ENCODE measurements at regions not wholly inside any gene's neighbourhood (a gene's known extent, or its start where the extent isn't known, plus 50 kb on each side); places are given as distances from the start of the nearest gene placed in this dataset.

DNA sequence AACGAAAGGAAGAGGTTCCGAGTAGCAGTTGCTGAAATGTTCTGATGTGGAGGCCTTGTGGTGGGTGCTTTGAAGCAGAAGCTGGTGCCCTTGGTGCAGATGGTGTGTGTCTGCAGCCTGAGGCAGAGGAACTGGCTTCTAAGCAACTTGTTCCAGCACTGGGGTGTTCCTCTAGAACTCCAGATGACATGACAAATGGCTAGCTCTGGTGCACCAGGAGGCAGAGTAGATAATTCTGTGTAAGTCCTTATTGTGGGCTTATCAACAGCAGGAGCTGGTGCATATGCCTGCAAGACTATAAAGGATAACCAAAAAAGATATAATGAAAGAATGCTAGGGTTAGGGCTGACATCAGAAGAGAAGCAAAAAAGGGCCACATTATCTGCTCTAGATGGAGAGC lies 76.5 kb downstream of the ARL5B start:
- no peak for DNase-seq
- no peak overlapping the region for H3K4me3 ChIP-seq
- H3K4me1 ChIP-seq: no peaks in the 10 kb centered on the region
- no peak overlapping the region for H3K27ac ChIP-seq
- H3K9me3 ChIP-seq: no peaks in the 10 kb centered on the region
- TF ChIP-seq, protein P1, sequence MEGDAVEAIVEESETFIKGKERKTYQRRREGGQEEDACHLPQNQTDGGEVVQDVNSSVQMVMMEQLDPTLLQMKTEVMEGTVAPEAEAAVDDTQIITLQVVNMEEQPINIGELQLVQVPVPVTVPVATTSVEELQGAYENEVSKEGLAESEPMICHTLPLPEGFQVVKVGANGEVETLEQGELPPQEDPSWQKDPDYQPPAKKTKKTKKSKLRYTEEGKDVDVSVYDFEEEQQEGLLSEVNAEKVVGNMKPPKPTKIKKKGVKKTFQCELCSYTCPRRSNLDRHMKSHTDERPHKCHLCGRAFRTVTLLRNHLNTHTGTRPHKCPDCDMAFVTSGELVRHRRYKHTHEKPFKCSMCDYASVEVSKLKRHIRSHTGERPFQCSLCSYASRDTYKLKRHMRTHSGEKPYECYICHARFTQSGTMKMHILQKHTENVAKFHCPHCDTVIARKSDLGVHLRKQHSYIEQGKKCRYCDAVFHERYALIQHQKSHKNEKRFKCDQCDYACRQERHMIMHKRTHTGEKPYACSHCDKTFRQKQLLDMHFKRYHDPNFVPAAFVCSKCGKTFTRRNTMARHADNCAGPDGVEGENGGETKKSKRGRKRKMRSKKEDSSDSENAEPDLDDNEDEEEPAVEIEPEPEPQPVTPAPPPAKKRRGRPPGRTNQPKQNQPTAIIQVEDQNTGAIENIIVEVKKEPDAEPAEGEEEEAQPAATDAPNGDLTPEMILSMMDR (IDR thresholded peaks at IDR 0.05): no peak
- no peak for TF ChIP-seq POLR2A (IDR thresholded peaks at IDR 0.05)
- ATAC-seq: no peak
- H3K27me3 ChIP-seq: no peaks in the 10 kb centered on the region
- WGBS, 4 donors: 90 to 96% (median 93%) methylated on average over 2 of the region's 2 CpGs
- no peaks in the 10 kb centered on the region for H3K36me3 ChIP-seq
- intact Hi-C loops (cut with DNase I): no loop called here

DNA sequence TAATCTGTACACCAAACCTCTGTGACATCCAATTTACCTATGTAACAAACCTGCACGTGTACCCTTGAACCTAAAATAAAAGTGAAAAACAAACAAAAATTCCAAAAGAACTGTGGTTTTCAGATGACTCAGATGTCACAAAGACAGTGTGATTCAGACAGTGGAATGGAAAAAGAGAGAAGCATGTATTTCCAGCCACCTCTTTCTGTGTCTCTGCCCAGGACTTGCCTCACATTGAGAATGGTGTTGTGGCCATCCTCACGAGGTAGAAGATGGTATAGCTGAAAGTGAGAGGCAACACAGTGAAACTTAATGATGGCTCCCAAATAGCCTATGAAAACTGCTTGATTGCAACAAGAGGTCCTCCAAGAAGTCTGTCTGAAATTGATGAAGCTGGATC lies 78.0 kb downstream of the ARL5B start:
- no peak for ATAC-seq
- TF ChIP-seq POLR2A (IDR thresholded peaks at IDR 0.05): no peak
- TF ChIP-seq, protein P1 (IDR thresholded peaks at IDR 0.05): no peak
- Histone ChIP-seq H3K9me3 (peaks cover 0 to 2% (median 0%) of the 10 kb centered on the region in 12 donors), H3K4me3 (no peak overlapping the region), H3K36me3 (no peaks in the 10 kb centered on the region), H3K27me3 (no peaks in the 10 kb centered on the region), H3K4me1 (no peaks in the 10 kb centered on the region), H3K27ac (no peak overlapping the region)
- WGBS, 4 donors: 70 to 79% (median 77%) methylated on average over 2 of the region's 2 CpGs
- intact Hi-C loops (cut with DNase I): no loop called here
- DNase-seq: no peak

DNA sequence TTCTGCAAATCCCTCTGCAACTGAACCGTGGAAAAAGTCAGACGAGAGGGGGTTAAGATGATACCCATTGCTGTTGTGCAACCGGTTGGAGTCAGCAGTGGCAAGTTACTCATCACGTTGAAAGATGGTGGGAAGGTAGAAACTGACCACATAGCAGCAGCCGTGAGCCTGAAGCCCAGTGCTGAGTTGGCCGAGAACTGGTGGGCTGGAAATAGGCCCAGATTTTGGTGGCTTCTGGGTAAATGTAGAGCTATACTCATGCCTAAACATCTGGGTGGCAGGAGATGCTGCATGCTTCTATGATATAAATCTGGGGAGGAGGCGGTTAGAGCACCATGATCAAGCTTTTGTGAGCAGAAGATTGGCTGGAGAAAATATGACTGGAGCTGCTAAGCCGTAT lies 78.6 kb downstream of the ARL5B start:
- intact Hi-C loops (cut with DNase I): no loop called here
- Histone ChIP-seq H3K4me1 (no peaks in the 10 kb centered on the region), H3K36me3 (no peaks in the 10 kb centered on the region), H3K4me3 (no peak overlapping the region), H3K27me3 (no peaks in the 10 kb centered on the region), H3K9me3 (peaks cover 0 to 2% (median 0%) of the 10 kb centered on the region in 12 donors), H3K27ac (no peak overlapping the region)
- no peak for DNase-seq
- no peak for ATAC-seq
- no peak for TF ChIP-seq POLR2A (IDR thresholded peaks at IDR 0.05)
- TF ChIP-seq, protein P1 (IDR thresholded peaks at IDR 0.05): no peak
- 71 to 90% (median 88%) methylated on average over 8 of the region's 8 CpGs for WGBS, 4 donors

DNA sequence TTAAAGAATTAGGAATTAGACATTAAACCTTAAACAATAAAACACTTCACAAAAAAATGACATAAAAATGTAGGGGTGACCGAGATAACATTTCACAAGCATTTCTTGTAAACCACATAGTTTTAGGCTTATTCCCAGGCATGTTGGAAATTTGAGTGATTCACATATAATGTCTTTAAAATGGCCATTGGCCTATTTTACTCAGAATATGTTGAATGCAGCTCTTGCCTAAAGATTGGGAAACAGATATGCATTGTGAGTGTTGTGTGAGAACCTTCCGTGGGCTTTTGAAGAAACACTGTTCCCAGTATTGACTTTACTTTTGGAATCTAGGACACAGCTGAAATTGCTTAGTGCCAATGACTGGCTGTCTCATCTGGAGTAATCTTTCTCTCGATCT lies 79.6 kb downstream of the ARL5B start:
- no peak for TF ChIP-seq POLR2A (IDR thresholded peaks at IDR 0.05)
- Histone ChIP-seq H3K27me3 (no peaks in the 10 kb centered on the region), H3K4me1 (no peaks in the 10 kb centered on the region), H3K4me3 (no peak overlapping the region), H3K36me3 (no peaks in the 10 kb centered on the region), H3K27ac (no peak overlapping the region), H3K9me3 (peaks cover 0 to 9% (median 3%) of the 10 kb centered on the region in 12 donors)
- DNase-seq: no peak
- WGBS, 4 donors: 77 to 85% (median 78%) methylated on average over 3 of the region's 3 CpGs
- intact Hi-C loops (cut with DNase I): no loop called here
- no peak for ATAC-seq

DNA sequence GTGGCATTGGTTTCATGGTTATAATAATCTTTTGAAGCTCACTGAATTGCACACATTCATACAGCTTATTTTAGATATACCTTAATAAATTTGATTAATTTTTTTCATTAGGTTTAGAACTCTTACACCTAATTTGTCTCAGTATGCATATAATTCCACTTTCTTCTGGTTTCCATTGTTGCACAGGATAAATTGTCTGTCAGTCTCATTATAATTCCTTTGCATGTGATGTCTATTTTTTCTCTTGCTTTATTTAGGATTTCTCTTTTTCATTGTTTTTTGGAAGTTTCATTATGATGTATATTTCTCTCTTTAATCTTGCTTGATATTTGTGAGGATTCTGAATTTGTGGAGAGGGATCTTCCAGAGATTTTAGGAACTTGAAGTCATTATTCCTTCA lies 84.7 kb downstream of the ARL5B start:
- Histone ChIP-seq H3K27ac (no peak overlapping the region), H3K9me3 (peaks cover 0 to 20% (median 9%) of the 10 kb centered on the region in 12 donors), H3K27me3 (no peaks in the 10 kb centered on the region), H3K36me3 (no peaks in the 10 kb centered on the region), H3K4me3 (no peak overlapping the region), H3K4me1 (no peaks in the 10 kb centered on the region)
- TF ChIP-seq, protein P1 (IDR thresholded peaks at IDR 0.05): no peak
- TF ChIP-seq POLR2A (IDR thresholded peaks at IDR 0.05): no peak
- ATAC-seq: no peak
- intact Hi-C loops (cut with DNase I): no loop called here
- DNase-seq: no peak

Data from heart left ventricle (tissue), 16 donors.